HTR-8/SVneo (cell line): ENCODE measurements at regions not wholly inside any gene's neighbourhood (a gene's known extent, or its start where the extent isn't known, plus 50 kb on each side); places are given as distances from the start of the nearest gene placed in this dataset.

Experiments used
- DNase-seq: peaks from one replicate; pipeline ENCODE4 v3.0.0; 2011; ENCODE audit warnings: low spot score, mixed read lengths; ENCODE audit not compliant: insufficient read length
- FAIRE-seq: peaks from 2 replicates; lab custom pipeline; 2011; peaks lifted over from hg19 to GRCh38; lab: Jason Lieb, UNC

DNA sequence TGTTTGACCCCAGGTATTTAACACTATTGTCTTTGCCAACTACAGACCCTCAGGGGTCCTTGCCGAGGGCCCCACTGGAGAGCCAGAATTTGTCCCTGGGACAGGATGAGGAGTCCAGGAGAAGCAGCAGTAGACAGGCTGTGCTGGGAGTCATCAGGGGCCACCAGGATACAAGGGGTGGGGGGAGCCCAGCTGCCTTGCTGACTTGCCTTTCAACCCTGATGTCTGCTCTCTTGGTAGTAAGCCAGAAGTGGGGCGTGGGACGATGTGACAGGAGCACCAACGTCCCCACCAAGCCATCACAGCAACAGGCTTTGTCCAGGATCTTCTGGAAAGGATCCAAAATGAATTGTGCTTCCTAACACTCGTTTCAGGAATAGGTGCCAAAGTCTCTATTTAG is 62.4 kb upstream of the CDCA7L start:
- DNase-seq (no peak), FAIRE-seq (no peak)

DNA sequence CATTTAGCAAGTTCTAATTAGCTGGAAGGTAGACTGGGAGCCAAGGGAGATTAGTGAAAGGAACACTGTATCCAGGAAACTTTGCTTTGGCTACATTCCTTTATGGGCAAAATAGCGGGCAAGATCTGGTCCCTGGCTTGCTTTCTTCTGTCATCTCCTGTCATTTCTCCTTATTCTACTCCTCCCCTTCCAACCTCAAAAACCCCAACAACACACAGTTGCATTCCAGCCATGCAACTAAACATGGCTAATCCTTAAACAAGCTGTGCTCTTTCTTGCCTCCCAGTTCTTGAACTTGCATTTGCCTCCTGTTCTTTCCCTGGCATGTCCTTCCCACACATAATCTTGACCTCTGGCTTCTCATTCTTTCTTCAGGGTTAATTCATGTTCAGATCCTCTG is 59.5 kb upstream of the CDCA7L start:
- FAIRE-seq = no peak
- no peak for DNase-seq

DNA sequence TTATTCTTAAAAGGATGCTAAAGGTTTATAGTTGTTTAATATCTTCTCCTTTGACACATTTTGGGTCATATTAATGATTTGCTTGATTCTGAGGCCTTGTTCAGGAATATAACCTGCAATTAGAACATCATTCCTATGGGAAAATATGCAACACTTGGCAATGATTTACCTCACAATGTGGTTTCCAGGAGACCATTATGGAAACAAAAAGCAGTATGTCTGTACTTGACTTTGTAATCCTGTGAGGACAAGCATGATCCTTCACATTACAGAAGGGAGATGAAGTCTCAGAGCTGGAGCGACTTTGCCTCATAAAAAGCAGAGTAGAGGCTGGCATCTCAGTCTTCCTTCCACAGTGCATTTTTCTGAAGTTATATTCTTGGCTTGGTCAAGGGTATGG is 57.0 kb upstream of the CDCA7L start:
- FAIRE-seq = no peak
- DNase-seq = no peak

DNA sequence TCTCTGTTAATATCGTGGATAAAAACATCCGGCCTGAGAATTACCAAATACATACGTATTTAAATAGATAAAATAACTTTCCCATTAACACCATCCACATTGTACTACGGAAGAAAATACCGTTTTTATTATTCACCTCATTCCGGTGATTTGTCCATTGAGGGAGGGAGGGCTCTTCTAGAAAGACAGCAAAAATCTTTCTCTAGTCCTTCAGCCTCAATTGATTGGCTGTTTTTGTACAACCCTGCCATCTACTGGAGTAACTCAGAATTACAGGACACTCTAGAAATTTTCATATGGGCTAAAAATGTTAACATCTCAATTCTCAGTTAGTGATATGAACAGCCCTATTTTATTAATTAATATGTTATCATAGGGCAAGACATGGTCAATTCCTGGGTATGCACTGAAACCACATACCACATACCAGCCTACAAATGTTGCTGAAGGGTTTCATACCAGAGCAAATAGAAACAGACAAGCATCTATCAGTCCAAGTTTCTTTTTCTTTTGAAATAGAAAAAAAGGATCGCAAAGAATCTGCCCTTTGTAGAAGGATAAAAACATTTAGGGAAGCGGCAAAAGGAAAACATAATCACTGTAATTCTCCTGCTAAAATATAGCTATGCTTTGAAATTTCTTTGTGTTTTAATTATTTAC is 55.8 kb upstream of the CDCA7L start:
- DNase-seq (peak; percentile 83), FAIRE-seq (no peak)

DNA sequence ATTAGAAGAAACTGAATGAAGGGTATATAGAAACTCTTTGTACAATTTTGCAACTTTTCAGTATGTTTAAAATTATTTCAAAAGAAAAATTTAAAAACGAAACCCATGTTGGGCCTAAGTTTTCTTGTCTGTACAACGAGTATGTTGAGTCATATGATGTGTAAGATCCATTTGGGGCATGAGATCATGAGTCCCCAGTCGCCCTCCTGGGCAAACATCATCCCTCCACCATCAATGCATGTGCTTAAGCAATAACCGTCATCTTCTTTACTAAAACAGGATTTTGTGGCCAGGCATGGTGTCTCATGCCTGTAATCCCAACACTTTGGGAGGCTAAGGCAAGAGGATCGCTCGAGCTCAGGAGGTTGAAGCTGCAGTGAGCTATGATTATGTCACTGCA is 54.2 kb upstream of the CDCA7L start:
- no peak for FAIRE-seq

DNA sequence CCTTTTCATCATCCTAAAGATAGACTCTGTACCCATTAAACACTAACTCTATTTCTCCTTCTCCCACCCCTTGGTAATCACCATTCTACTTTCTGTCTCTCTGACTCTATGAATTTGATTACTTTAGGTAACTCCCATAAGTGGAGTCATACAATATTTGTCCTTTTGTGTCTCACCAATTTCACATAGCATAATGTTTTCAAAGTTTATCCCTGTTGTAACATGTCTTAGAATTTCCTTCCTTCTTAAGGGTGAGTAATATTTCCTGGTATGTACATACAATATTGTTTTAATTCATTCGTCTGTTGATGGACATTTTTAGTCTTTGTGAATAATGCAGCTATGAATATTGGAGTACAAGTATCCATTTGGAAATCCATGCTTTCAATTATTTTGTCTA is 50.9 kb upstream of the CDCA7L start:
- FAIRE-seq (no peak), DNase-seq (no peak)

More for the DNA sequence above, 54.2 kb upstream of the CDCA7L start:
- no peak for DNase-seq
